HG03196 (cell line): ENCODE measurements at regions not wholly inside any gene's neighbourhood (a gene's known extent, or its start where the extent isn't known, plus 50 kb on each side); places are given as distances from the start of the nearest gene placed in this dataset.

ENCODE experiments used
- ATAC-seq: cut with Tn5 transposase; IDR thresholded peaks from one replicate; pipeline ENCODE4 v1.9.1; 2021; ENCODE audit not compliant: unreplicated experiment

GRCh38 chr6:145380186-145380585, 355.1 kb downstream of the EPM2A start:
- no peak for ATAC-seq

- ATAC-seq = no peak
Measured at GRCh38 chr6:145381941-145382340, 353.4 kb downstream of the EPM2A start.

GRCh38 chr6:145383428-145383827, 351.9 kb downstream of the EPM2A start:
- no peak for ATAC-seq

GRCh38 chr6:145384503-145384902, 350.8 kb downstream of the EPM2A start:
- ATAC-seq = no peak

- no peak for ATAC-seq
Measured at GRCh38 chr6:145396499-145396898, 338.8 kb downstream of the EPM2A start.

DNA sequence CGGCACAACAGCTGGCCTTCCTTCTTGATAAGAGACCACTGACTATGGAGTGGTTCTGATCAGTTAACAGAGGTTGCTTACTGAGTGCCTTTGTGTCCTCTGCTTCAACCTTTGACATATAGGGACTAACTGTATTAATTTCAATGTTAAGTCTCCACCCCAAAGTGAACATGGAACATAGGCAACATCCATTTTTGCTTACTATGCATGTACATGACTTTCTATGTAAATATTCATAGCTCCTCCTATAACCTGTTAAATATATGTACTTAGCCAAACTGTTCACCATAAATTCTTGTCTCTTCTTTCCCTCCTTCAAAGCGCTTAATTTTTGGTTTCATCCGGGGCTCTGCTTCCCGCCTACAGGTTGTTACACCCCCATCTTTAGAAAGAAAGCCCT, 334.8 kb downstream of the EPM2A start:
- no peak for ATAC-seq

GRCh38 chr6:145405006-145405551, 330.2 kb downstream of the EPM2A start:
- no peak for ATAC-seq

DNA sequence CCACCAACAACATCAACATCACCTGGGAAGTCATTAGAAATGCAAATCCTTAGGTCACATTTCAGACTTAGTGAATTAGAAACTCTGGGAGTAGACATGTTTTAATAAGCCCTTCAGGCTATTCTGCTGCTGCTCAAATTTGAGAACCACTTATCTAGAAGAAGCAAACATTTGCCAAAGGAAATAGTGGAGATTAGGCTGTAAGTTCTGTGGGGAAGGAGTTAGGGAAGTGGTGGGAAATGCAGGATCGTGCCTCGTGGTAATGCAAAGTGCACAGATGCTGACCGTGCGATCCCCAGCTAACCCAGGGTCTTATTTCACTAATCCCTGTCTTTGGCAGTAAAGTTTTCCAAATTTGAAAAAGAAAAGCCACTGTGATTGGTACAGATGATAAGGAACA, 328.5 kb downstream of the EPM2A start:
- no peak for ATAC-seq

- no peak for ATAC-seq
Measured at GRCh38 chr6:145415616-145416015, 319.7 kb downstream of the EPM2A start.

GRCh38 chr6:145420599-145420998, 314.7 kb downstream of the EPM2A start:
- ATAC-seq = no peak

DNA sequence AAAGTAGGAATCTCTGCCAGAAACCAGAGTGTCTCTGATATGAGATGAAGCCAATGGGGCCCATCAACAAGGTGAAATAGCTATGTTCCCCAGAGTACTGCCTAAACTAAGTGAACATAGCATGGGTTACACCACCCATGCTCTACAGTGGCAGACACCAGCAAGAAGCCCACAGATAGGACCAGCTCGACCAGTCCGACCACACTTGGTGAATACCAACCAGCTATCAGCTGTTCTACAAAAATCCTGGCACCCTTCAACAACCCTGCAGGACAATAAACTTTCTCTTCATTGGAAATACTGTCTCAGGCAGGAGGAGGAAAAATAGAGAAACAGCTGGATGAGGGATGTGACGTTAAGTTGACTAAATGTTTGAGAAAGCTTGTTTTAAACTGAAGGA, 311.4 kb downstream of the EPM2A start:
- ATAC-seq = no peak

DNA sequence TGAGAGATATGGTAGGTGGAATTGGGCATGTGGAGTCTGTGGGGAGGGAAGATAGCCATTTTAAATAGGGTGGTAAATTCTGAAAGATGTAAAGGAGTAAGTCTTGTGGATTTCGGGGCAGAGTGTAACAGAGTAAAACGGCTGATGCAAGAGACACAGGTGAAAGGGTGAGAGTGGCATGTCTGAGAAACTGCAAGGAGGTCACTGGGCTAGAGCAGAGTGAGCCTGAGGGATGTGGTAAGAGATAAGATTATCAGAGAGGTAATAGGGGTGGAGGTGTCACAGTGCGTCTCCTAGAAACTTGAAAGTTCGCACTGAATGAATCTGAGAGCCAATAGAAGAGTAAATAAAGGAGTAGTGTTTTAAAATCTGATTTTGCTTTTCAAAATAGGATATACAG, 308.1 kb downstream of the EPM2A start:
- no peak for ATAC-seq

- no peak for ATAC-seq
Measured at GRCh38 chr6:145428706-145429105, 306.6 kb downstream of the EPM2A start.

GRCh38 chr6:145442110-145442509, 293.2 kb downstream of the EPM2A start:
- no peak for ATAC-seq

DNA sequence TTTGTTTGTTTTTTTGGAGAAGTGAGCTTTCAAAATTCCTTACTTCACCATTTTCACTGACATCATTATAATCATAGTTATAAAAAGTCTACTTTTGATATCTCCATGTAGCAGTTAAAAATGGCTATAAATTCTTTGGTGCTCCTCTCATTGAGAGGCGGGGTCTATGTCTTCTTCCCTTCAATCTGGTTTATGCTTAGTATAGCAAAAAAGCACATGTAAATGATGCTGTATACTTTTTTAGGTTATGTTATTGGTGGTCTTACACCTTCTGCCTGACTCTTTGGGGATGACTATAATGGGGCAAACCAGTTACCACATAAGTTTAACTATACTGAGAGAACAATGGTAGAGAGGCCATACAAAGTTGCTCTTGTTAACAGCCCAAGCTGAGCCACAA, 289.6 kb downstream of the EPM2A start:
- ATAC-seq = no peak

GRCh38 chr6:145451029-145451428, 284.3 kb downstream of the EPM2A start:
- ATAC-seq = no peak

- no peak for ATAC-seq
Measured at GRCh38 chr6:145453376-145453775, 281.9 kb downstream of the EPM2A start.

- ATAC-seq = no peak
Measured at GRCh38 chr6:145454006-145454405, 281.3 kb downstream of the EPM2A start.

GRCh38 chr6:145457556-145457955, 277.8 kb downstream of the EPM2A start:
- no peak for ATAC-seq

GRCh38 chr6:145468534-145468933, 266.8 kb downstream of the EPM2A start:
- ATAC-seq = no peak

DNA sequence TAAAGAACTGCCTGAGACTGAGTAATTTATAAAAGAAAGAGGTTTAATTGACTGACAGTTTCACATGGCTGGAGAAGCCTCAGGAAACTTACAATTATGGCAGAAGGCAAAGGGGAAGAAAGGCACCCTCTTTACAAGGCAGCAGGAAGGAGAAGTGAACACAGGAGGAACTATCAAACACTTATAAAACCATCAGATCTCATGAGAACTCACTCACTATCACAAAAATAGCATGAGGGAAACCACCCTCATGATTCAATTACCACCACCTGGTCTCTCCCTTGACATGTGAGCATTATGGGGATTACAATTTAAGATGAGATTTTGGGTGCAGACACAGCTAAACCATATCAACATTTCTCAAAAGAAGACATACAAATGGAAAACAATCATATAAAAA, 266.3 kb downstream of the EPM2A start:
- ATAC-seq = no peak

GRCh38 chr6:145475794-145476396, 259.4 kb downstream of the EPM2A start:
- no peak for ATAC-seq

GRCh38 chr6:145480024-145480423, 255.3 kb downstream of the EPM2A start:
- ATAC-seq = no peak
